ENCODE measurements at regions not wholly inside any gene's neighbourhood (a gene's known extent, or its start where the extent isn't known, plus 50 kb on each side); places are given as distances from the start of the nearest gene placed in this dataset.

GRCh38 chr4:36915717-36916116, 328.8 kb upstream of the NWD2 start:
- Histone ChIP-seq H3K4me3 (ENCODE audit: low read length) (no peak overlapping the region), H4K20me1 (ENCODE audit: control insufficient read depth, insufficient read depth, low read depth, low read length) (no peaks in the 10 kb centered on the region), H3K27me3 (ENCODE audit: control insufficient read depth, low read length) (no peaks in the 10 kb centered on the region), H3K79me2 (ENCODE audit: control insufficient read depth, low read length) (no peaks in the 10 kb centered on the region), H3K36me3 (ENCODE audit: control insufficient read depth, low read length) (no peaks in the 10 kb centered on the region), H3K9me3 (ENCODE audit: control insufficient read depth, insufficient read depth, low read length) (no peaks in the 10 kb centered on the region), H3K9me2 (replicated peaks; ENCODE audit: control insufficient read depth, low read length) (no peaks in the 10 kb centered on the region), H3F3A (ENCODE audit: control insufficient read depth, insufficient read depth) (no peaks in the 10 kb centered on the region), H3K4me1 (ENCODE audit: control insufficient read depth, low read length) (no peaks in the 10 kb centered on the region), H3K27ac (ENCODE audit: low read depth, low read length) (no peak overlapping the region), H3K4me2 (ENCODE audit: low read length) (no peak overlapping the region)
- TF ChIP-seq EZH2phosphoT487 (IDR thresholded peaks at IDR 0.05; ENCODE audit: borderline replicate concordance, low read length) (no peak), CTCF (IDR thresholded peaks at IDR 0.05; ENCODE audit: low read depth, low read length, poor library complexity, severe bottlenecking) (no peak)

DNA sequence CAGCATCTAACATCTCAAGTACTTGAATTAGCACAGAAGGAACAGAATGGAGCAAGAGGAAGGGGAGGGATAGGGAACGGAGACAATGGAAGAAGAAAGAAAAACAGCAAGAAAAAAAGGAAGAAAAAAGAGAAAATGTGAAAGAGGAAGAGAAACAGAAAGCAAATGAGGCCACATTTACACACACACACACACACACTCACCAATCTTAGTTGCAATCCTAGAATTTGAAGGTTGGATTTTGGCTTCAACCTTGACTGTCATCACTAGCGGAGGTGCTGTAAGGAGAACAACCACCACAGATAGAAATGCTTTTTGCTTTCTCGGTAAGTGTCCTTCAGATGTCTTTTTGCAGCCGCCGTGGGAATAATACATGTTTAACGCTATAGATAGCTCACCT, 327.1 kb upstream of the NWD2 start:
- Histone ChIP-seq H3K27ac (ENCODE audit: low read depth, low read length) (no peak overlapping the region), H3K27me3 (ENCODE audit: control insufficient read depth, low read length) (no peaks in the 10 kb centered on the region), H3K36me3 (ENCODE audit: control insufficient read depth, low read length) (no peaks in the 10 kb centered on the region), H3K4me1 (ENCODE audit: control insufficient read depth, low read length) (no peaks in the 10 kb centered on the region), H3K9me2 (replicated peaks; ENCODE audit: control insufficient read depth, low read length) (no peaks in the 10 kb centered on the region), H3K9me3 (ENCODE audit: control insufficient read depth, insufficient read depth, low read length) (no peaks in the 10 kb centered on the region), H3K4me3 (ENCODE audit: low read length) (no peak overlapping the region), H4K20me1 (ENCODE audit: control insufficient read depth, insufficient read depth, low read depth, low read length) (no peaks in the 10 kb centered on the region), H3K4me2 (ENCODE audit: low read length) (no peak overlapping the region), H3F3A (ENCODE audit: control insufficient read depth, insufficient read depth) (no peaks in the 10 kb centered on the region), H3K79me2 (ENCODE audit: control insufficient read depth, low read length) (no peaks in the 10 kb centered on the region)
- TF ChIP-seq CTCF (IDR thresholded peaks at IDR 0.05; ENCODE audit: low read depth, low read length, poor library complexity, severe bottlenecking) (no peak), EZH2phosphoT487 (IDR thresholded peaks at IDR 0.05; ENCODE audit: borderline replicate concordance, low read length) (no peak)

- no peak overlapping the region for H3K4me2 ChIP-seq (ENCODE audit: low read length)
- no peaks in the 10 kb centered on the region for H4K20me1 ChIP-seq (ENCODE audit: control insufficient read depth, insufficient read depth, low read depth, low read length)
- H3K79me2 ChIP-seq (ENCODE audit: control insufficient read depth, low read length) = no peaks in the 10 kb centered on the region
- no peak overlapping the region for H3K27ac ChIP-seq (ENCODE audit: low read depth, low read length)
- TF ChIP-seq CTCF (IDR thresholded peaks at IDR 0.05; ENCODE audit: low read depth, low read length, poor library complexity, severe bottlenecking) (no peak), EZH2phosphoT487 (IDR thresholded peaks at IDR 0.05; ENCODE audit: borderline replicate concordance, low read length) (no peak)
- H3K36me3 ChIP-seq (ENCODE audit: control insufficient read depth, low read length) = no peaks in the 10 kb centered on the region
- H3K27me3 ChIP-seq (ENCODE audit: control insufficient read depth, low read length) = no peaks in the 10 kb centered on the region
- H3K4me1 ChIP-seq (ENCODE audit: control insufficient read depth, low read length) = no peaks in the 10 kb centered on the region
- no peaks in the 10 kb centered on the region for H3K9me2 ChIP-seq (replicated peaks; ENCODE audit: control insufficient read depth, low read length)
- H3K4me3 ChIP-seq (ENCODE audit: low read length) = no peak overlapping the region
- H3F3A ChIP-seq (ENCODE audit: control insufficient read depth, insufficient read depth) = no peaks in the 10 kb centered on the region
- H3K9me3 ChIP-seq (ENCODE audit: control insufficient read depth, insufficient read depth, low read length) = no peaks in the 10 kb centered on the region
These were observed 324.8 kb upstream of the NWD2 start for GRCh38 chr4:36919721-36920120.
